ENCODE measurements at regions not wholly inside any gene's neighbourhood (a gene's known extent, or its start where the extent isn't known, plus 50 kb on each side); places are given as distances from the start of the nearest gene placed in this dataset.

DNA sequence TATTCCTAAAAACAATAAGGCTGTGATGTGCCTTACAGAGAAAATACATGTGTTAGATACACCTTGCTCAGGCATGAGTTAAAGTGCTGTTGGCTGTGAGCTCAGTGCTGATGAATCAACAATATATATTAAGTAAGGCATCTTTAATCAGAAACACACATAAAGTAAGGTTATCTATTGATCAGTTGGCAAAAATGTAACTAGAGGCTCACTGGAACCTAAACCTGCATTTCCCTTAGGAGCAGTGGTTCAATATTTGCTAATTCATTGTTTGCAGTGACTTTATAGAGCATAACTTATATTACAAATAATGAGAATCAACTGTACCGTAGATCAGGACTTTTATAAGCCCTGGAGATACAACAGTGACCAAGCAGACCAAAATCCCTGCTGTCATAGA, 77.0 kb upstream of the CYP1B1 start:
- H3K4me3 ChIP-seq (ENCODE audit: low read length in 2 of 2): no peak overlapping the region
- no peak overlapping the region for H3K4me2 ChIP-seq (ENCODE audit: insufficient read depth, low read length, poor library complexity, severe bottlenecking)
- H3K27me3 ChIP-seq (ENCODE audit: control insufficient read depth in 3 of 3, insufficient read depth in 3 of 3, low read depth in 1 of 3, low read length in 3 of 3): no peaks in the 10 kb centered on the region
- H3K14ac ChIP-seq (ENCODE audit: low read length): no peak overlapping the region
- H3K9me3 ChIP-seq (replicated peaks in 1 of 2; ENCODE audit: control insufficient read depth in 2 of 2, insufficient read depth in 1 of 2, low read depth in 1 of 2, low read length in 2 of 2): no peaks in the 10 kb centered on the region
- no peak overlapping the region for H3K9ac ChIP-seq (ENCODE audit: low read depth, low read length, poor library complexity)
- no peak overlapping the region for H3K4ac ChIP-seq (ENCODE audit: low read length)
- H2BK15ac ChIP-seq (ENCODE audit: low read length): no peak overlapping the region
- H3K4me1 ChIP-seq (ENCODE audit: control insufficient read depth in 2 of 2, insufficient read depth in 1 of 2, low read depth in 1 of 2, low read length in 2 of 2): no peaks in the 10 kb centered on the region
- H3K27ac ChIP-seq (replicated peaks; ENCODE audit: low read length): no peak overlapping the region
- H2AFZ ChIP-seq (ENCODE audit: low read length): no peak overlapping the region
- no peak overlapping the region for H3K18ac ChIP-seq (ENCODE audit: low read length)
- H2BK5ac ChIP-seq (ENCODE audit: low read length): no peak overlapping the region
- H4K91ac ChIP-seq (ENCODE audit: low read depth, low read length, poor library complexity): no peak overlapping the region
- no peak overlapping the region for H4K8ac ChIP-seq (ENCODE audit: low read depth, low read length)
- DNase-seq (ENCODE audit: low spot score): no peak
- WGBS, 2 donors (ENCODE audit: extremely low coverage in 2 of 2, insufficient read length in 2 of 2, insufficient replicate concordance in 1 of 2): no CpG with 5 or more reads among the region's 1 CpG
- no peaks in the 10 kb centered on the region for H3K79me1 ChIP-seq (ENCODE audit: low read depth, low read length)
- no peaks in the 10 kb centered on the region for H3K36me3 ChIP-seq (replicated peaks in 1 of 2; ENCODE audit: control insufficient read depth in 2 of 2, insufficient read depth in 2 of 2, low read length in 2 of 2)
- no peak overlapping the region for H2BK12ac ChIP-seq (ENCODE audit: low read length)
- H2AK5ac ChIP-seq (ENCODE audit: low read depth, low read length): no peak overlapping the region
- H2BK120ac ChIP-seq (ENCODE audit: low read depth, low read length): no peak overlapping the region
- no peak overlapping the region for H3K23ac ChIP-seq (ENCODE audit: low read depth, low read length, poor library complexity)

DNA sequence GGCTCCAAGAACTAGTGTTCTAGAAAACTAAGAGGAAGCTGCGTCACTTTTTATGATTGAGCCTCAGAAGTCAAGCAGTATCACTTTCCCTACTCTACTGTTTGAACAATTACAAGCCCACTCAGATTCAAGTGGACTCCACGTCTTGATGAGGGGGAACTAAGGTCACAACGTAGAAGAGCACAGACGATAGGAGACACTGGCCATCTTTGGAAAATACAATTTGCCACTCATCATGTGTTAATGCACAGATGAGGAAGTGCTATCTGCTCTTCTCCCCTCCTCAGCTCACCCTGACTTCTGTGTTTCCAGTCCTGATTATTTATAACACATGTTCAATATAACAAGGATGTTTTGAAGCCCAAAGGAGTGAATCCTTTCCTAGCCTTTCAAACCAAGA, 76.1 kb upstream of the CYP1B1 start:
- Histone ChIP-seq H3K9ac (ENCODE audit: low read depth, low read length, poor library complexity) (no peak overlapping the region), H3K27ac (replicated peaks; ENCODE audit: low read length) (no peak overlapping the region), H2AK5ac (ENCODE audit: low read depth, low read length) (no peak overlapping the region), H3K4me2 (ENCODE audit: insufficient read depth, low read length, poor library complexity, severe bottlenecking) (no peak overlapping the region), H4K8ac (ENCODE audit: low read depth, low read length) (no peak overlapping the region), H3K23ac (ENCODE audit: low read depth, low read length, poor library complexity) (no peak overlapping the region), H3K79me1 (ENCODE audit: low read depth, low read length) (no peaks in the 10 kb centered on the region), H2BK15ac (ENCODE audit: low read length) (no peak overlapping the region), H2BK120ac (ENCODE audit: low read depth, low read length) (no peak overlapping the region), H2BK12ac (ENCODE audit: low read length) (no peak overlapping the region), H4K91ac (ENCODE audit: low read depth, low read length, poor library complexity) (no peak overlapping the region), H3K36me3 (replicated peaks in 1 of 2; ENCODE audit: control insufficient read depth in 2 of 2, insufficient read depth in 2 of 2, low read length in 2 of 2) (no peaks in the 10 kb centered on the region), H3K4me1 (ENCODE audit: control insufficient read depth in 2 of 2, insufficient read depth in 1 of 2, low read depth in 1 of 2, low read length in 2 of 2) (no peaks in the 10 kb centered on the region), H2AFZ (ENCODE audit: low read length) (no peak overlapping the region), H3K14ac (ENCODE audit: low read length) (no peak overlapping the region), H3K4ac (ENCODE audit: low read length) (no peak overlapping the region), H3K4me3 (ENCODE audit: low read length in 2 of 2) (no peak overlapping the region), H3K27me3 (ENCODE audit: control insufficient read depth in 3 of 3, insufficient read depth in 3 of 3, low read depth in 1 of 3, low read length in 3 of 3) (no peaks in the 10 kb centered on the region), H3K18ac (ENCODE audit: low read length) (no peak overlapping the region), H3K9me3 (replicated peaks in 1 of 2; ENCODE audit: control insufficient read depth in 2 of 2, insufficient read depth in 1 of 2, low read depth in 1 of 2, low read length in 2 of 2) (no peaks in the 10 kb centered on the region), H2BK5ac (ENCODE audit: low read length) (no peak overlapping the region)
- no CpG with 5 or more reads among the region's 4 CpGs for WGBS, 2 donors (ENCODE audit: extremely low coverage in 2 of 2, insufficient read length in 2 of 2, insufficient replicate concordance in 1 of 2)
- no peak for DNase-seq (ENCODE audit: low spot score)

DNA sequence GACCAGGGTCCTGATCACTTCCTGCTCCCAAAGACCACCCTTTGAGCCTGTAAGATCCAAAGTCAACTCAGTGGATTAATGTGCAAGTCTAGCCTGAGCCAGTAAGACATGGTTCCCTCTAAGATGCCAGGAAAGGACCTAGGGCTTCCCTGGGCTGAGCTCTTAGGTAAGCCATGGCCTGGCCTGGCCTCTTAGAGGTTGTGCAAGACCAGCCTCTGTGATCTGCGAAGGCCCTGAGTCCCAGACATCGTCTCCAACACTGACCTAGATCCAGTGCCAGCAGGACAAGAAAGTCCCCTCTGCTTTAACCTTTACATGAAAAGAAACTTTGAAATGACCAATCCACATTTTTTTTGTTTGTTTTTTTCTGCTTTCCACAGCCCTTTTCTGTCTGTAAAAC, 73.6 kb upstream of the CYP1B1 start:
- H3K9ac ChIP-seq (ENCODE audit: low read depth, low read length, poor library complexity): no peak overlapping the region
- H4K91ac ChIP-seq (ENCODE audit: low read depth, low read length, poor library complexity): no peak overlapping the region
- H3K4me3 ChIP-seq (ENCODE audit: low read length in 2 of 2): no peak overlapping the region
- peaks cover 0 to 2% of the 10 kb centered on the region in 2 donors for H3K4me1 ChIP-seq (ENCODE audit: control insufficient read depth in 2 of 2, insufficient read depth in 1 of 2, low read depth in 1 of 2, low read length in 2 of 2)
- H3K18ac ChIP-seq (ENCODE audit: low read length): no peak overlapping the region
- peaks cover 0 to 2% of the 10 kb centered on the region in 2 donors for H3K9me3 ChIP-seq (replicated peaks in 1 of 2; ENCODE audit: control insufficient read depth in 2 of 2, insufficient read depth in 1 of 2, low read depth in 1 of 2, low read length in 2 of 2)
- WGBS, 2 donors (ENCODE audit: extremely low coverage in 2 of 2, insufficient read length in 2 of 2, insufficient replicate concordance in 1 of 2): no CpG with 5 or more reads among the region's 2 CpGs
- H3K27me3 ChIP-seq (ENCODE audit: control insufficient read depth in 3 of 3, insufficient read depth in 3 of 3, low read depth in 1 of 3, low read length in 3 of 3): no peaks in the 10 kb centered on the region
- no peak overlapping the region for H3K4me2 ChIP-seq (ENCODE audit: insufficient read depth, low read length, poor library complexity, severe bottlenecking)
- H3K23ac ChIP-seq (ENCODE audit: low read depth, low read length, poor library complexity): no peak overlapping the region
- H2BK15ac ChIP-seq (ENCODE audit: low read length): no peak overlapping the region
- no peaks in the 10 kb centered on the region for H3K36me3 ChIP-seq (replicated peaks in 1 of 2; ENCODE audit: control insufficient read depth in 2 of 2, insufficient read depth in 2 of 2, low read length in 2 of 2)
- H3K27ac ChIP-seq (replicated peaks; ENCODE audit: low read length): no peak overlapping the region
- H2BK12ac ChIP-seq (ENCODE audit: low read length): no peak overlapping the region
- H2BK5ac ChIP-seq (ENCODE audit: low read length): no peak overlapping the region
- DNase-seq (ENCODE audit: low spot score): no peak
- H3K14ac ChIP-seq (ENCODE audit: low read length): no peak overlapping the region
- H3K4ac ChIP-seq (ENCODE audit: low read length): no peak overlapping the region
- no peak overlapping the region for H4K8ac ChIP-seq (ENCODE audit: low read depth, low read length)
- no peak overlapping the region for H2AK5ac ChIP-seq (ENCODE audit: low read depth, low read length)
- no peak overlapping the region for H2BK120ac ChIP-seq (ENCODE audit: low read depth, low read length)
- H3K79me1 ChIP-seq (ENCODE audit: low read depth, low read length): no peaks in the 10 kb centered on the region
- H2AFZ ChIP-seq (ENCODE audit: low read length): no peak overlapping the region

DNA sequence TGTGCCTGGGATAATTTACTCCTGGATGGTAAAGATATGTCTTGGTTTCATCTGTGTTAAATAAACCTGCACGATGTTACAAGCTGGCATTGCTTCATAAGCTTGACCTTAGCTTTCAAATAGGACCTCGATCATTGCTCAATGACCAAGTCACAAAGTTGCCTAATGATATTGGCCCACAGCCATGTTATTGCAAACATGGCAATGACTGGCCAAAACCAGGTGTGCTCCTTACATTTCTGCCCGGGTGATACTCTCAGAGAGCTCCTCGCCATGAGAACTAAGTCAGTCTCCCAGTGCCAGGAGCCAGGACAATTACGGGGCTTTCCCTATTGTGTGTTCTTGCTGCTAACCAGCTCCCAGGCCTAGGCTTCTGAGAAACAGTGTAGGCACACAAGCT, 72.5 kb upstream of the CYP1B1 start:
- no CpG with 5 or more reads among the region's 5 CpGs for WGBS, 2 donors (ENCODE audit: extremely low coverage in 2 of 2, insufficient read length in 2 of 2, insufficient replicate concordance in 1 of 2)
- H3K4me2 ChIP-seq (ENCODE audit: insufficient read depth, low read length, poor library complexity, severe bottlenecking): no peak overlapping the region

More for the DNA sequence above, 72.5 kb upstream of the CYP1B1 start:
- Histone ChIP-seq H3K9ac (ENCODE audit: low read depth, low read length, poor library complexity) (no peak overlapping the region), H2BK12ac (ENCODE audit: low read length) (no peak overlapping the region), H2AK5ac (ENCODE audit: low read depth, low read length) (no peak overlapping the region), H4K91ac (ENCODE audit: low read depth, low read length, poor library complexity) (no peak overlapping the region), H3K4ac (ENCODE audit: low read length) (no peak overlapping the region), H4K8ac (ENCODE audit: low read depth, low read length) (no peak overlapping the region), H2BK120ac (ENCODE audit: low read depth, low read length) (no peak overlapping the region), H3K27ac (replicated peaks; ENCODE audit: low read length) (no peak overlapping the region), H3K27me3 (ENCODE audit: control insufficient read depth in 3 of 3, insufficient read depth in 3 of 3, low read depth in 1 of 3, low read length in 3 of 3) (no peaks in the 10 kb centered on the region), H2BK15ac (ENCODE audit: low read length) (no peak overlapping the region), H2AFZ (ENCODE audit: low read length) (no peak overlapping the region), H3K4me3 (ENCODE audit: low read length in 2 of 2) (no peak overlapping the region), H3K23ac (ENCODE audit: low read depth, low read length, poor library complexity) (no peak overlapping the region), H3K9me3 (replicated peaks in 1 of 2; ENCODE audit: control insufficient read depth in 2 of 2, insufficient read depth in 1 of 2, low read depth in 1 of 2, low read length in 2 of 2) (peaks cover 0 to 3% of the 10 kb centered on the region in 2 donors), H3K18ac (ENCODE audit: low read length) (no peak overlapping the region), H2BK5ac (ENCODE audit: low read length) (no peak overlapping the region), H3K79me1 (ENCODE audit: low read depth, low read length) (no peaks in the 10 kb centered on the region), H3K14ac (ENCODE audit: low read length) (no peak overlapping the region), H3K4me1 (ENCODE audit: control insufficient read depth in 2 of 2, insufficient read depth in 1 of 2, low read depth in 1 of 2, low read length in 2 of 2) (peaks cover 0 to 2% of the 10 kb centered on the region in 2 donors), H3K36me3 (replicated peaks in 1 of 2; ENCODE audit: control insufficient read depth in 2 of 2, insufficient read depth in 2 of 2, low read length in 2 of 2) (no peaks in the 10 kb centered on the region)
- no peak for DNase-seq (ENCODE audit: low spot score)

All from neuronal stem cell (in vitro differentiated cells).